Small intestine (tissue), 7 donors: ENCODE measurements at regions not wholly inside any gene's neighbourhood (a gene's known extent, or its start where the extent isn't known, plus 50 kb on each side); places are given as distances from the start of the nearest gene placed in this dataset.

Source experiments
- DNase-seq, 2 donors: peaks; one replicate each; pipeline versions ENCODE4 v3.0.0 to v3.0.0-alpha.2; 2013
- FAIRE-seq: peaks from 2 replicates; lab custom pipeline; 2012; peaks lifted over from hg19 to GRCh38; lab: Jason Lieb, UNC
- H3K27ac ChIP-seq, 3 donors: one replicate each; pipeline ENCODE4 v1.5.1; 2013; ENCODE audit warnings: low read length in 2 of 3, mild to moderate bottlenecking in 2 of 3, control low read depth in 1 of 3, inconsistent platforms in 1 of 3, low read depth in 1 of 3, moderate library complexity in 1 of 3
- H3K27me3 ChIP-seq, 3 donors: one replicate each; pipeline ENCODE4 v1.6.1; 2013; ENCODE audit warnings: low read length in 3 of 3, inconsistent platforms in 1 of 3; ENCODE audit not compliant: control insufficient read depth in 3 of 3, insufficient read depth in 3 of 3
- H3K36me3 ChIP-seq, 3 donors: one replicate each; pipeline ENCODE4 v1.6.1; 2013; ENCODE audit warnings: low read length in 3 of 3, inconsistent platforms in 1 of 3, low read depth in 1 of 3, mild to moderate bottlenecking in 1 of 3, moderate library complexity in 1 of 3; ENCODE audit not compliant: control insufficient read depth in 3 of 3, insufficient read depth in 2 of 3
- H3K4me1 ChIP-seq, 3 donors: one replicate each; pipeline ENCODE4 v1.6.1; 2013; ENCODE audit warnings: low read length in 2 of 3, inconsistent platforms in 1 of 3, low read depth in 1 of 3, mild to moderate bottlenecking in 1 of 3, moderate library complexity in 1 of 3; ENCODE audit not compliant: control insufficient read depth in 3 of 3, insufficient read depth in 2 of 3
- H3K4me3 ChIP-seq, 3 donors: one replicate each; pipeline ENCODE4 v1.5.1; 2013; ENCODE audit warnings: low read length in 3 of 3, control low read depth in 1 of 3, inconsistent platforms in 1 of 3, low read depth in 1 of 3, mild to moderate bottlenecking in 1 of 3, moderate library complexity in 1 of 3
- H3K9me3 ChIP-seq, 2 donors: one replicate each; pipeline ENCODE4 v1.6.1; 2013; ENCODE audit warnings: low read depth in 1 of 2, low read length in 1 of 2; ENCODE audit not compliant: control insufficient read depth in 2 of 2, insufficient read depth in 1 of 2
- WGBS, 3 donors: extraction: QIAGEN DNeasy Blood & Tissue Kit; methylation state at CpG; one replicate each; pipeline ENCODE4 v1.1.7; 2013; 5-methylcytosine and 5-hydroxymethylcytosine counted together
- donor health status: healthy with polysubstance abuse.
- donor health status: control.
- donor health status: control.
- donor health status: Bipolar disorder and iron deficiency.
- donor health status: healthy.

DNA sequence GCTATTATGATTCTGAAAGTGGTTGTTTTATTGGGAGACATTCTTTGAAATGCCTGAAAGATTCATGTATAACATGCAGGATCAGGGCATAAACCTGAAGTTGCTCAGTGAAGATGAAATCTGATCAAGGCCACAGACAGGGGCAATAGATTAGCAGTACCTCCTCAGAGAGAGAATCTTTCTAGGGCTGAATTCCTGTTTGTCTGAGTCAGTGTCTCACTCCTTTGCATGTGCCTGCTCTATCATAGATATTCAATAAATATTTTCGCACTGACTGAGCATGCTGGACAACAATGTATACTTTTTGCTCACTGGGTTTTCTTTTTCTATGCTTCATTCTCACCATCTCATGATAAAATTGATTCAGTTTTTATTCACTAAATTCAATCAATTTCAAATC lies 49.8 kb upstream of the PFN2 start:
- no peak overlapping the region for H3K27ac ChIP-seq
- no peaks in the 10 kb centered on the region for H3K9me3 ChIP-seq
- H3K4me3 ChIP-seq: no peak overlapping the region
- 87 to 94% (median 94%) methylated on average over 1 of the region's 1 CpG for WGBS, 3 donors
- H3K4me1 ChIP-seq: no peaks in the 10 kb centered on the region
- H3K36me3 ChIP-seq: no peaks in the 10 kb centered on the region
- FAIRE-seq (no peak), DNase-seq (no peak)
- no peaks in the 10 kb centered on the region for H3K27me3 ChIP-seq
